T-cell (primary cell): ENCODE measurements at regions not wholly inside any gene's neighbourhood (a gene's known extent, or its start where the extent isn't known, plus 50 kb on each side); places are given as distances from the start of the nearest gene placed in this dataset.

Experiments used
- ATAC-seq, 4 experiments: fragments of 200-7000 bp in 3 of 4; fragments of 150-1000 bp in 1 of 4; cut with Tn5 transposase; replicated peaks in 1 of 4; 1 replicate in 3 of 4; 2 replicates in 1 of 4; pipeline ENCODE4 v1.10.0; 2021; ENCODE audit warnings: moderate library complexity in 3 of 4, mild to moderate bottlenecking in 2 of 4, moderate number of reproducible peaks in 1 of 4
- CTCF ChIA-PET, 2 donors: fragments of 300-600 bp; sonication (Branson Sonifier 250); formaldehyde crosslinking; loops; one replicate each; lab custom pipeline; 2022; ENCODE audit warnings: antibody characterized with exemption in 2 of 2; lab: Charles Lee
- POLR2A ChIA-PET, 2 donors: fragments of 300-600 bp; sonication (Branson Sonifier 250); formaldehyde crosslinking; loops; one replicate each; lab custom pipeline; 2022; ENCODE audit warnings: antibody characterized with exemption in 2 of 2; lab: Charles Lee
- DNase-seq, 35 experiments: peaks; one replicate each; pipeline versions ENCODE4 v3.0.0 to v3.0.0-alpha.2; 2013 to 2023
- H3K27ac ChIP-seq: one replicate; pipeline ENCODE4 v1.5.1; 2013; ENCODE audit warnings: low read length
- H3K27me3 ChIP-seq, 2 experiments: replicated peaks in 1 of 2; 1 replicate in 1 of 2; 2 replicates in 1 of 2; pipeline versions ENCODE4 v1.6.1 to v1.7.0; 2013; ENCODE audit warnings: low read length in 1 of 2, mixed read lengths in 1 of 2; ENCODE audit not compliant: control insufficient read depth in 2 of 2, insufficient read depth in 2 of 2; ENCODE audit errors: extremely low read depth in 1 of 2
- H3K36me3 ChIP-seq, 2 donors: 1 replicate in 1 of 2; 2 replicates in 1 of 2; pipeline versions ENCODE4 v1.6.1 to v1.7.0; 2013; ENCODE audit warnings: low read length in 1 of 2; ENCODE audit not compliant: control insufficient read depth in 2 of 2, insufficient read depth in 1 of 2; ENCODE audit errors: extremely low read depth in 1 of 2
- H3K4me1 ChIP-seq, 2 experiments: 1 replicate in 1 of 2; 2 replicates in 1 of 2; pipeline versions ENCODE4 v1.6.1 to v1.7.0; 2013; ENCODE audit warnings: low read length in 2 of 2, mixed read lengths in 1 of 2; ENCODE audit not compliant: insufficient read depth in 2 of 2, control insufficient read depth in 1 of 2; ENCODE audit errors: extremely low read depth in 1 of 2
- H3K4me3 ChIP-seq, 2 donors: 1 replicate in 1 of 2; 2 replicates in 1 of 2; pipeline versions ENCODE4 v1.5.1 to v1.7.0; 2013; ENCODE audit warnings: mild to moderate bottlenecking in 2 of 2, low read length in 1 of 2, moderate library complexity in 1 of 2; ENCODE audit not compliant: control insufficient read depth in 1 of 2; ENCODE audit errors: extremely low read depth in 1 of 2
- H3K9me3 ChIP-seq: 2 replicates; pipeline ENCODE4 v1.7.0; 2013
- H3K27ac Mint-ChIP-seq, 2 donors: one replicate each; pipeline ENCODE4 v1.8.0; 2020 to 2021; ENCODE audit warnings: mild to moderate bottlenecking in 2 of 2, mixed read lengths in 2 of 2
- H3K27me3 Mint-ChIP-seq, 2 donors: one replicate each; pipeline ENCODE4 v1.8.0; 2021 to 2022; ENCODE audit warnings: mixed read lengths in 2 of 2
- H3K36me3 Mint-ChIP-seq: one replicate; pipeline ENCODE4 v1.8.0; 2021; ENCODE audit warnings: mixed read lengths
- H3K4me1 Mint-ChIP-seq, 3 donors: one replicate each; pipeline ENCODE4 v1.8.0; 2020 to 2022; ENCODE audit warnings: mixed read lengths in 3 of 3, mild to moderate bottlenecking in 1 of 3
- H3K4me3 Mint-ChIP-seq, 3 donors: one replicate each; pipeline ENCODE4 v1.8.0; 2020 to 2022; ENCODE audit warnings: mild to moderate bottlenecking in 3 of 3, mixed read lengths in 3 of 3, moderate library complexity in 3 of 3
- H3K9me3 Mint-ChIP-seq, 3 donors: one replicate each; pipeline ENCODE4 v1.8.0; 2020 to 2022; ENCODE audit warnings: mixed read lengths in 3 of 3
- WGBS: methylation state at CpG from one replicate; pipeline ENCODE4 v1.1.5; 2013; ENCODE audit warnings: missing lambda C conversion rate; ENCODE audit not compliant: insufficient coverage; 5-methylcytosine and 5-hydroxymethylcytosine counted together

- Mint-ChIP-seq H3K27me3 (no peaks in the 10 kb centered on the region), H3K36me3 (no peaks in the 10 kb centered on the region), H3K9me3 (no peaks in the 10 kb centered on the region), H3K4me1 (peaks cover 0 to 17% (median 13%) of the 10 kb centered on the region in 3 donors), H3K4me3 (no peak overlapping the region), H3K27ac (no peak overlapping the region)
- no CpG with 5 or more reads among the region's 2 CpGs for WGBS
- no peaks in the 10 kb centered on the region for H3K9me3 ChIP-seq
- DNase-seq = no peak
- H3K36me3 ChIP-seq = no peaks in the 10 kb centered on the region
- H3K4me1 ChIP-seq = peaks cover 0 to 3% of the 10 kb centered on the region in 2 experiments
- CTCF ChIA-PET = no interaction called here
- H3K27ac ChIP-seq = no peak overlapping the region
- H3K4me3 ChIP-seq = no peak overlapping the region
- H3K27me3 ChIP-seq = peaks cover 0 to 7% of the 10 kb centered on the region in 2 experiments
- POLR2A ChIA-PET = no interaction called here
- ATAC-seq = no peak
These were observed 51.3 kb upstream of the FLI1 start for GRCh38 chr11:128642571-128642970.

- no peaks in the 10 kb centered on the region for H3K9me3 Mint-ChIP-seq
- Histone ChIP-seq H3K9me3 (no peaks in the 10 kb centered on the region), H3K36me3 (no peaks in the 10 kb centered on the region), H3K4me1 (no peaks in the 10 kb centered on the region), H3K27ac (no peak overlapping the region), H3K27me3 (peaks cover 0 to 5% of the 10 kb centered on the region in 2 experiments), H3K4me3 (no peak overlapping the region)
- WGBS = 90% methylated on average over 9 of the region's 12 CpGs
- DNase-seq (no peak), ATAC-seq (no peak)
- POLR2A ChIA-PET = interaction anchor here in 1 of 2 donors (0.6 kb wide), 1 partner anchor 685 kb away, joined by 5 read pairs; no protein-coding TSS in a partner anchor
- peaks cover 0 to 10% (median 6%) of the 10 kb centered on the region in 3 donors for H3K4me1 Mint-ChIP-seq
- no peak overlapping the region for H3K4me3 Mint-ChIP-seq
- H3K36me3 Mint-ChIP-seq = no peaks in the 10 kb centered on the region
- no peaks in the 10 kb centered on the region for H3K27me3 Mint-ChIP-seq
- H3K27ac Mint-ChIP-seq = no peak overlapping the region
- CTCF ChIA-PET = interaction anchor here in 1 of 2 donors (0.6 kb wide), 1 partner anchor 473 kb away, joined by 5 read pairs; no protein-coding TSS in a partner anchor
These were observed 50.1 kb upstream of the FLI1 start for GRCh38 chr11:128643661-128644317.
